A673 (cell line): ENCODE measurements at regions not wholly inside any gene's neighbourhood (a gene's known extent, or its start where the extent isn't known, plus 50 kb on each side); places are given as distances from the start of the nearest gene placed in this dataset.

Experiments
- BruUV-seq: library from RNA; stranded (reverse); fragments of 400-500 nt; replicated peaks from 2 replicates; lab custom pipeline; 2021; lab: Mats Ljungman, UMichigan
- CTCF ChIA-PET: fragments of 300-600 bp; sonication (Branson Sonifier 250); formaldehyde crosslinking; loops from one replicate; lab custom pipeline; 2022; ENCODE audit warnings: antibody characterized with exemption; lab: Charles Lee
- POLR2A ChIA-PET: fragments of 300-600 bp; sonication (Branson Sonifier 250); formaldehyde crosslinking; loops from one replicate; lab custom pipeline; 2022; ENCODE audit warnings: antibody characterized with exemption; ENCODE audit not compliant: low non-redundant PET; lab: Charles Lee
- DNase-seq: peaks from one replicate; pipeline ENCODE4 v3.0.0-alpha.2; 2015; ENCODE audit warnings: low spot score
- H3K27ac ChIP-seq: fragments of 200-600 bp; sonication (generic); 2 replicates; pipeline ENCODE4 v1.5.1; 2016; ENCODE audit warnings: mixed run types, low read depth, mild to moderate bottlenecking, mixed read lengths, antibody characterized with exemption, low read length; ENCODE audit not compliant: poor library complexity, severe bottlenecking
- H3K27me3 ChIP-seq: fragments of 200-600 bp; sonication (generic); replicated peaks from 2 replicates; pipeline ENCODE4 v1.6.1; 2017; ENCODE audit warnings: mixed run types, low read depth, mild to moderate bottlenecking, mixed read lengths, antibody characterized with exemption, low read length; ENCODE audit not compliant: insufficient read depth, poor library complexity
- H3K36me3 ChIP-seq: fragments of 200-600 bp; sonication (generic); 2 replicates; pipeline ENCODE4 v1.6.1; 2016; ENCODE audit warnings: mixed run types, mild to moderate bottlenecking, mixed read lengths, antibody characterized with exemption, low read length; ENCODE audit not compliant: insufficient read depth, poor library complexity, severe bottlenecking
- H3K4me1 ChIP-seq: fragments of 200-600 bp; sonication (generic); 2 replicates; pipeline ENCODE4 v1.6.1; 2017; ENCODE audit warnings: mixed run types, mild to moderate bottlenecking, mixed read lengths, antibody characterized with exemption, low read length; ENCODE audit not compliant: insufficient read depth, poor library complexity, severe bottlenecking
- H3K4me3 ChIP-seq: fragments of 200-600 bp; sonication (generic); 2 replicates; pipeline ENCODE4 v1.5.1; 2016; ENCODE audit warnings: low read depth, mixed run types, mild to moderate bottlenecking, mixed read lengths, low read length; ENCODE audit not compliant: poor library complexity, severe bottlenecking
- H3K9me3 ChIP-seq: fragments of 200-600 bp; sonication (generic); 2 replicates; pipeline ENCODE4 v1.6.1; 2016; ENCODE audit warnings: mixed run types, low read depth, mild to moderate bottlenecking, mixed read lengths, antibody characterized with exemption, low read length; ENCODE audit not compliant: poor library complexity, severe bottlenecking
- CTCF ChIP-seq: fragments of 300-800, 200-600 bp; sonication (generic); conservative IDR thresholded peaks from 2 replicates; pipeline ENCODE4 v1.5.1; 2017; ENCODE audit warnings: low read depth, mild to moderate bottlenecking, antibody characterized with exemption, low read length, moderate library complexity, mixed read lengths
- EZH2 ChIP-seq: fragments of 200-600 bp; sonication (generic); IDR thresholded peaks from 2 replicates; pipeline ENCODE4 v1.6.1; 2017; ENCODE audit warnings: borderline replicate concordance, low read depth, mild to moderate bottlenecking, mixed read lengths, antibody characterized with exemption, low read length; ENCODE audit not compliant: poor library complexity, severe bottlenecking
- intact Hi-C: fragments of 100-400 bp; cut with micrococcal nuclease; formaldehyde crosslinking; loops from one replicate; pipeline ENCODE4 v1.10.0; 2022; ENCODE audit not compliant: unreplicated experiment

GRCh38 chr22:48143856-48144255 lies 1381.4 kb downstream of the TBC1D22A start:
- intact Hi-C loops: no loop called here
- ChIA-PET POLR2A (no interaction called here), CTCF (no interaction called here)
- no peak overlapping the region for H3K4me3 ChIP-seq
- BruUV-seq: no TSS peak
- no peak for DNase-seq
- no peaks in the 10 kb centered on the region for H3K9me3 ChIP-seq
- H3K4me1 ChIP-seq: no peaks in the 10 kb centered on the region
- H3K36me3 ChIP-seq: no peaks in the 10 kb centered on the region
- peaks cover 39% of the 10 kb centered on the region for H3K27me3 ChIP-seq
- no peak overlapping the region for H3K27ac ChIP-seq
- TF ChIP-seq CTCF: no peak

- H3K4me1 ChIP-seq: no peaks in the 10 kb centered on the region
- no peaks in the 10 kb centered on the region for H3K36me3 ChIP-seq
- CTCF ChIA-PET: no interaction called here
- POLR2A ChIA-PET: no interaction called here
- no peak overlapping the region for H3K4me3 ChIP-seq
- BruUV-seq: no TSS peak
- no peak overlapping the region for H3K27ac ChIP-seq
- DNase-seq: no peak
- intact Hi-C loops: no loop called here
- TF ChIP-seq CTCF (no peak), EZH2 (no peak)
- peaks cover 32% of the 10 kb centered on the region for H3K27me3 ChIP-seq
- H3K9me3 ChIP-seq: no peaks in the 10 kb centered on the region
Measured at GRCh38 chr22:48142388-48142787, 1379.9 kb downstream of the TBC1D22A start.

- Histone ChIP-seq H3K9me3 (no peaks in the 10 kb centered on the region), H3K4me1 (no peaks in the 10 kb centered on the region), H3K36me3 (no peaks in the 10 kb centered on the region), H3K4me3 (no peak overlapping the region), H3K27ac (no peak overlapping the region), H3K27me3 (peaks cover 22% of the 10 kb centered on the region)
- TF ChIP-seq EZH2: no peak
- no peak for TF ChIP-seq CTCF
- no peak for DNase-seq
- BruUV-seq: no TSS peak
- ChIA-PET CTCF (no interaction called here), POLR2A (no interaction called here)
- intact Hi-C loops: no loop called here
Measured at GRCh38 chr22:48141301-48141700, 1378.9 kb downstream of the TBC1D22A start.
